SJCRH30 (cell line): ENCODE measurements at regions not wholly inside any gene's neighbourhood (a gene's known extent, or its start where the extent isn't known, plus 50 kb on each side); places are given as distances from the start of the nearest gene placed in this dataset.
"Not testable (repeated sequence)": the region's sequence is repeated elsewhere in the genome, so short reads cannot be mapped to it uniquely, and the experiment has no call there.

ENCODE experiments used
- DNase-seq, 2 experiments: peaks; one replicate each; pipeline ENCODE4 v3.0.0-alpha.2; 2015 to 2020
- H3K27ac ChIP-seq: fragments of 250-450 bp; sonication (Bioruptor Pico); 2 replicates; pipeline ENCODE4 v1.5.1; 2020; ENCODE audit warnings: mild to moderate bottlenecking, moderate library complexity
- H3K27me3 ChIP-seq: fragments of 250-450 bp; sonication (Bioruptor Pico); 2 replicates; pipeline ENCODE4 v1.5.1; 2020; ENCODE audit warnings: mild to moderate bottlenecking, moderate library complexity
- H3K36me3 ChIP-seq: fragments of 250-450 bp; sonication (Bioruptor Pico); 2 replicates; pipeline ENCODE4 v1.5.1; 2020; ENCODE audit warnings: mild to moderate bottlenecking, moderate library complexity
- H3K4me1 ChIP-seq: fragments of 250-450 bp; sonication (Bioruptor Pico); 2 replicates; pipeline ENCODE4 v1.5.1; 2020; ENCODE audit warnings: mild to moderate bottlenecking, moderate library complexity
- H3K4me3 ChIP-seq: fragments of 250-450 bp; sonication (Bioruptor Pico); 2 replicates; pipeline ENCODE4 v1.5.1; 2020; ENCODE audit warnings: mild to moderate bottlenecking, moderate library complexity
- H3K9me3 ChIP-seq: fragments of 250-450 bp; sonication (Bioruptor Pico); replicated peaks from 2 replicates; pipeline ENCODE4 v1.5.1; 2020; ENCODE audit warnings: mild to moderate bottlenecking, moderate library complexity

DNA sequence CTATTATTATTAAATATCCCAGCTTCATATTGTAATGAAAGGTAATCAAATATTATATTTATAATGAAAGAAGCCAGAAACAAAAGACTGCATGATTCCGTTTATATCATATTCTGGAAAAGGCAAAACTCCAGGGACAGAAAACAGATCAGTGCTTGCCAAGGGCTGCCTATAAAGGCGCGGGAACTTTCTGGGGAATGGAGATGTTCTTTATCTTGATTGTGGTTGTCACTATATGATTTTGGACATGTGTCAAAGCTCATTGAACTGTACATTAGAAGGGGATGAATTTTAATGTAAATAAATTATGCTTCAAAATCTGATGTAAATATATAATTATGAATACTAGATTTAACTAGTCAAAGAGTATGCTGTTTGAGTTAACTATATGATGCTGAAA is 115.4 kb upstream of the KRAS start:
- Histone ChIP-seq H3K9me3 (0 out of 2 replicates have a peak, but pooled peaks cover 7% of the 10 kb centered on the region), H3K4me3 (no peak overlapping the region), H3K27me3 (no peaks in the 10 kb centered on the region), H3K4me1 (no peaks in the 10 kb centered on the region; the same call in 1 of the 2 replicates), H3K36me3 (no peaks in the 10 kb centered on the region), H3K27ac (no peak overlapping the region)
- DNase-seq = no peak

DNA sequence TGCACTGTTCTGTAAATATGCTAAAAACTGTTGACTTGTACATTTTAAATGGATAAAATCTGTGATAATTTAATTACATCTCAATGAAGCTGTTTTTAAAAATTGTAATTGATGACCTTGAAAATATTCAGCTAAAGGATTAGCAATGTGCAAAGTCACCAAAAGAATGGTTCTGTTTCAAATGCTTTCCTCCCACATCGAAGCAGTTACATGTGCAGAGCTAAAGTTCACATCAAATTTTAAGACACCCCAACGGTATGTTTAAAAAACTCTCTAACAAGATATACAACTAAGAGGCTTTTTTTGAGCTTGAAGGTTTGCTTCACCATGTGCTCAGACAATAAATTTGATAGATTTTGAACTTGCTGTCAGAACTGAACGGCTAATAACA is 114.6 kb upstream of the KRAS start:
- Histone ChIP-seq H3K27me3 (no peaks in the 10 kb centered on the region), H3K27ac (no peak overlapping the region), H3K4me1 (no peaks in the 10 kb centered on the region; the same call in 1 of the 2 replicates), H3K36me3 (no peaks in the 10 kb centered on the region), H3K9me3 (0 out of 2 replicates have a peak, but pooled peaks cover 7% of the 10 kb centered on the region), H3K4me3 (no peak overlapping the region)
- DNase-seq = no peak

DNA sequence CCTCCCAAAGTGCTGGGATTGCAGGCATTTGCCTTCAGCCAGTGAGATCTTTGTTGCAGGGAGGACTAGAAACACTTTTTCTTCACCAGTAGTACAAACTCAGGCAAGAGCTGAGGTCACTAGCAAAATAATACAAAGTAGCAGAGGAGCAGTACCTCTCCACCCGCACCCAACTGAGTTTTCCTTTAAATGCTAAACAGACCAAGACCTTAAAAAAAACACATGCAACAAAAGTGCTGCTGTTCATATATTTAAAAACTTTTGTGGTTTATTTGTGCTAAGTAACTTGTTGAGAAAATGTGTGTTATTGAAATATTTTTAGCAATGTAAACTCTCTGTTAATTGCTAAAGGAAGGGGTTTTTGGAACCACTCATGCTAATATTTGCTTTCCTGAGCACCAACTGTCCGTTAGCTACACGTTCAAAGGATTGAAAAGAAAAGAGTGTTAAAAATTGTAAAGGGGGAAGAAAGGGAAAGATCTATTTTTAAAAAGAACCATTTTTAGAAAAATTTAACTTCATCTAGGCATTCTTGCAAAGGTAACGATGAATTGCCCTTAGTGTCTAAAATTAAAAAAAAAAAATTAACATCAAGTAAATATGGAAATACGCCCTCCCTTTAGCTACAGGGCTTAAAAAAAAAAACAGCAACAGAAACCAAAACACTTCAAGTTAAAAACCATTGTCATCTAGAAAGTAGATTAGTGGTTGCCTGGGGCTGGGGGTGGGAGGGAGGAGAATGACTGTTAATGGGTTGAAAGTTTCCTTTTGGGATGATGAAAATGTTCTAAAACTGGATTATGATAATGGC is 114.0 kb upstream of the KRAS start:
- H3K4me1 ChIP-seq = no peaks in the 10 kb centered on the region; the same call in 1 of the 2 replicates
- no peaks in the 10 kb centered on the region for H3K36me3 ChIP-seq
- peak in 1 of 2 experiments; percentile 16 for DNase-seq
- H3K9me3 ChIP-seq = 0 out of 2 replicates have a peak, but pooled peaks cover 7% of the 10 kb centered on the region
- H3K27me3 ChIP-seq = no peaks in the 10 kb centered on the region
- no peak overlapping the region for H3K27ac ChIP-seq
- no peak overlapping the region for H3K4me3 ChIP-seq

DNA sequence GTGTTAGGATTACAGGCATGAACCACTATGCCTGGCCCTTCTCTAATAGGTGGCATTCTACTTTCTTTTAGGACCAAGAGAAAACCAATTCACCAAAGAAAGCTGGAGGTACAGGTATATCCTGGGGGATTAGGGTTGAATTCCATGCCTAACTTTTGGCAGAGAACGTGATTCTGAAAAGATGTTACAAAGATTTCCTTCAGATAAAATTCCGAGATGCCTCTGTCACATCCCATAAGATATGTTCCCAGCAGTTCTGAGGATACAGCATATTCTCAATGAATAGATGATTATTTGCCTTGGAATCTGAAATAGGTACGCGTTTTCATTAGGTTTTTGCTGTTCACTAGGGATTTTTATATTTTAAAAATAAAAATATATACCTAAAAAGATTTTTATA is 111.9 kb upstream of the KRAS start:
- no peaks in the 10 kb centered on the region; the same call in 1 of the 2 replicates for H3K4me1 ChIP-seq
- no peaks in the 10 kb centered on the region for H3K36me3 ChIP-seq
- no peaks in the 10 kb centered on the region for H3K27me3 ChIP-seq
- no peak overlapping the region for H3K27ac ChIP-seq
- H3K9me3 ChIP-seq = 0 out of 2 replicates have a peak, but pooled peaks cover 7% of the 10 kb centered on the region
- no peak for DNase-seq
- no peak overlapping the region for H3K4me3 ChIP-seq

DNA sequence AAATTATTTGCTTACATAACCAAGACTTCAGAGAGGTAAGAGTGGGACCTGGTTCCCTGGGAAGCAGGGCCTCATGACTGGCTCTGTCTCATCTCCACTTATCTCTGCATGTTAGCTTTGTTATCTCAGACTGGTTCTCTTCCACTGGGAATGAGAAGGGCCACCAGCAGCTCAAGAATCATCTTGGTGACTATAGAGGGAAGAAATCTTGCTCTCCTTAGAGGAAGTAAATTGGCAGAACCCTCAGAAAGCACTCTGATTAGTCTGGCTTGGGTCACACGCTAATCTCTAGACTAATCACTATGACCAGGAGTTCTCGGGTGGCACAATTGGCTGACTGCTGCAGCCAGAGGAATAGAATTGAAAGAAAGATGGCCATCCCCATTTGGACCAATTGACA is 110.8 kb upstream of the KRAS start:
- Histone ChIP-seq H3K27ac (no peak overlapping the region), H3K36me3 (no peaks in the 10 kb centered on the region), H3K9me3 (0 out of 2 replicates have a peak, but pooled peaks cover 7% of the 10 kb centered on the region), H3K27me3 (no peaks in the 10 kb centered on the region), H3K4me3 (no peak overlapping the region), H3K4me1 (no peaks in the 10 kb centered on the region; the same call in 1 of the 2 replicates)
- no peak for DNase-seq

DNA sequence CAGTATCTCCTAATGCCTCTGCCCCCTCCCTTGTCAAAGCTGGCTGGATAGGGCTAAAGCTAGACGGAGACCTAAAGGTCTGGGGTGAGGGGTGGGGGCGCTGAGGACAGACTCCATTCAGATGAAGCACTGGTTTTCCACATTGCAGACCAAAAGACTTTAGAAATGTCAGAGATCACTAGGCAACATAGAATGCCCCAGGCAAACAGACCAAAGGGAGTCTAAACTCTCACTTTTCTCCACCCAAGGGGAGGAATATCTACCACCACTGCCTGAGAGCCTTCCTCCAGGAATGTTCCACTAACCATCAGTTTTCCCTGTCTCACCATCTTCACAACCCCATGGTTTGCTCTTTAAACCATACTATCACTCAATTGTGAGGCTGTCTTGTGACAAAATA is 106.9 kb upstream of the KRAS start:
- H3K4me3 ChIP-seq = no peak overlapping the region

DNA sequence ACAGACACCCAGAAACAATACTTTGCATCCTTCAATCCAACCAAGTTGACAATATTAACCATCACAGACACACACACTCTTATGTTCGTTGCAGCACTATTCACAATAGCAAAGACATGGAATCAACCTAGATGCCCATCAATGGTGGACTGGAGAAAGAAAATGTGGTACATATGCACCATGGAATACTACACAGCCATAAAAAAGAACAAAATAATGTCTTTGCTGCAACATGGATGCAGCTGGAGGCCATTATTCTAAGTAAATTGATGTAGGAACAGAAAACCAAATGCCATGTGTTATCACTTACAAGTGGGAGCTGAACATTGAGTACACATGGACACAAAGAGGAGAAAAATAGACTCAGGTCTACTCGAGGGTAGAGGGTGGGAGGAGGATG is 102.2 kb upstream of the KRAS start:
- H3K4me3 ChIP-seq, DNase-seq, H3K36me3 ChIP-seq, H3K27me3 ChIP-seq, H3K9me3 ChIP-seq, H3K27ac ChIP-seq, H3K4me1 ChIP-seq: not testable (repeated sequence)

More for the DNA sequence above, 106.9 kb upstream of the KRAS start:
- DNase-seq = no peak
- H3K36me3 ChIP-seq = no peaks in the 10 kb centered on the region
- H3K27me3 ChIP-seq = no peaks in the 10 kb centered on the region
- 0 out of 2 replicates have a peak, but pooled peaks cover 6% of the 10 kb centered on the region for H3K9me3 ChIP-seq
- no peaks in the 10 kb centered on the region for H3K4me1 ChIP-seq
- no peak overlapping the region for H3K27ac ChIP-seq

DNA sequence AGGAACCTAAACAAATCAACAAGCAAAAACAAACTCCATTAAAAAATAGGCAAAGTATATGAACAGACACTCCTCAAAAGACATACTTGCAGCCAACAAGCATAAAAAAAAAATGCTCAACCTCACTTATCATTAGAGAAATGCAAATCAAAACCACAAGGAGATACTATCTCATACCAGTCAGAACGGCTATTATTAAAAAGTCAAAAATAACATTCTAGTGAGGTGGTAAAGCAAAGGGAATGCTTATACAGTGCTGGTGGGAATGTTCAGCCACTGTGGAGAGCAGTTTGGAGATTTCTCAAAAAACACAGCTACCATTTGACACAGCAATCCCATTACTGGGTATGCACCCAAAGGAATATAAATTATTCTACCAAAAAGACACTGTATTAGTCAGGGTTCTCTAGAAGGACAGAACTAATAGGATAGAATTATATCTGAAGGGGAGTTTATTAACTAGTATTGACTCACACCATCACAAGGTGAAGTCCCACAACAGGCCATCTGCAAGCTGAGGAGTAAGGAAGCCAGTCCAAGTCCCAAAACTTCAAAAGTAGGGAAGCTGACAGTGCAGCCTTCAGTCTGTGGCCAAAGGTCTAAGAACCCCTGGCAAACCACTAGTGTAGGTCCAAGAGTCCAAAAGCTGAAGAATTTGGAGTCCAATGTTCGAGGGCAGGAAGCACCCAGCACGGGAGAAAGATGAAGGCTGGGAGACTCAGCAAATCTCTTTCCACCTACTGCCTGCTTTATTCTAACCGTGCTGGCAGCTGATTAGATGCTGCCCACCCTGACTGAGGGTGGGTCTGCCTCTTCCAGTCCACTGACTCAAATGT is 101.6 kb upstream of the KRAS start:
- Histone ChIP-seq H3K27ac (no peak overlapping the region), H3K4me1 (no peaks in the 10 kb centered on the region), H3K36me3 (no peaks in the 10 kb centered on the region), H3K9me3 (0 out of 2 replicates have a peak, but pooled peaks cover 3% of the 10 kb centered on the region), H3K27me3 (no peaks in the 10 kb centered on the region), H3K4me3 (no peak overlapping the region)
- DNase-seq = no peak

DNA sequence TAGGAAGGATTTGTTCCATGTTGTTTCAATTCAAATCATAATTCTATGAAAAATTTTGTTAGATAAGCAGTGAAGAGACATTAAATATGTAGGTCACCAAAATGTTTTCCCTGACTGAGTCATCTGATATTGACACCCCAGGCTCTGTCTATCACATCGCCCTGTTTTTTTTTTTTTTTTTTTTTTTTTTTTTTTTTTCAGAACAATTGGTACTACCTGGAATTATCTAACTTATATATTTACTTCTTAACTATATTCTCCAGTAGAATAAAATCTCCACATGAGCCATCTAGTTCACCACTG is 97.8 kb upstream of the KRAS start:
- Histone ChIP-seq H3K36me3 (no peaks in the 10 kb centered on the region), H3K27me3 (no peaks in the 10 kb centered on the region), H3K27ac (no peak overlapping the region), H3K4me3 (no peak overlapping the region), H3K9me3 (0 out of 2 replicates have a peak, but pooled peaks cover 3% of the 10 kb centered on the region), H3K4me1 (no peaks in the 10 kb centered on the region)
- DNase-seq = no peak

DNA sequence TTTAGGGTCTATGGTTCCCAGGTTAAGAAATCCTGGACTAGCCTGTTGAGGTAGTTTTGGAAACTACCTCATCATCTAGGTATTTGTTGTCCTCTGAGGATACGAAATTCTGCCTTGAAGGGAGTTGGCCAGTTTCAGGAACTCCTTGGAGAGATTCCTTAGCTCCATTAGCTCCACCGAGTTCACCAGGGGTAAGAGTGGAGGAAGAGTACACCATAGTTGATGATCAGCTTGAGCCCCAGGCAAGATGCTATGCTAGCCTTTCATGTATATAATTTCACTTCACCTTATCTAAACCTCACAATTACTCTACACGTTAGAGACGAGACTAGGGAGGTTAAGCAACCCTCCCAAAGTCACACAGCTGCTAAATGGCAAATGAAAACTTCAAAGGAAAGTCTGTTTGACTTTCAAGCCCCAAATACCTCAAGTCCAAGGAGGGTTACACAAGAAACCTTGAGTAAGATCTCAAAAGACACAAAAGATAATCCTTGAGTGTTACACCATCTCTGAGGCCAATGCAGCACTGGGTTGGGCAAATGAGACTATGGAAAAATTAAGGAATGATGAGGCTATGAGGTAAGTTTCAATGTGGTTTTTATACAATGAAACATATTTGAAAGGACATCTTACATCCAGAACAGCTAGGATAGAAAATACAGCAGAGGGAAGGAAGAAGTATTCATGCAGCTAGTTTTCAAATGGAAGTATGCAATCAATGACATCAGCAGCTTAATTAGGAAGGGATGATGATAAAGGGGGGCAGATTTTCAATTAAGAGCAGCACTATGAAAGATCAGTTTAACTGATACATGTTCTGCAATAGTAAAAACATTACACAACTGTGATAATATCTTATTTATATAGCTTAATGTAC is 97.2 kb upstream of the KRAS start:
- no peak for DNase-seq
- no peaks in the 10 kb centered on the region for H3K27me3 ChIP-seq

DNA sequence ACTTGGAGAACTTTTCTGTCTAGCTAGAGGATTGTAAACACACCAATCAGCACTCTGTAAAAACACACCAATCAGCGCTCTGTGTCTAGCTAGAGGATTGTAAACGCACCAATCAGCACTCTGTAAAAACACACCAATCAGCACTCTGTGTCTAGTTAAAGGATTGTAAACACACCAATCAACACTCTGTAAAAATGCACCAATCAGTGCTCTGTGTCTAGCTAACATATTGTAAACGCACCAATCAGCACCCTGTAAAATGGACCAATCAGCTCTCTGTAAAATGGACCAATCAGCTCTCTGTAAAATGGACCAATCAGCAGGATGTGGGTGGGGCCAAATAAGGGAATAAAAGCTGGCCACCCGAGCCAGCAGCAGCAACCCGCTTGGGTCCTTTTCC is 91.1 kb upstream of the KRAS start:
- not testable (repeated sequence) for H3K9me3 ChIP-seq, H3K4me3 ChIP-seq, H3K27me3 ChIP-seq, H3K36me3 ChIP-seq, DNase-seq, H3K4me1 ChIP-seq, H3K27ac ChIP-seq

More for the DNA sequence above, 97.2 kb upstream of the KRAS start:
- H3K4me1 ChIP-seq = no peaks in the 10 kb centered on the region
- H3K4me3 ChIP-seq = no peak overlapping the region
- no peak overlapping the region for H3K27ac ChIP-seq
- H3K36me3 ChIP-seq = no peaks in the 10 kb centered on the region
- 0 out of 2 replicates have a peak, but pooled peaks cover 1% of the 10 kb centered on the region for H3K9me3 ChIP-seq

DNA sequence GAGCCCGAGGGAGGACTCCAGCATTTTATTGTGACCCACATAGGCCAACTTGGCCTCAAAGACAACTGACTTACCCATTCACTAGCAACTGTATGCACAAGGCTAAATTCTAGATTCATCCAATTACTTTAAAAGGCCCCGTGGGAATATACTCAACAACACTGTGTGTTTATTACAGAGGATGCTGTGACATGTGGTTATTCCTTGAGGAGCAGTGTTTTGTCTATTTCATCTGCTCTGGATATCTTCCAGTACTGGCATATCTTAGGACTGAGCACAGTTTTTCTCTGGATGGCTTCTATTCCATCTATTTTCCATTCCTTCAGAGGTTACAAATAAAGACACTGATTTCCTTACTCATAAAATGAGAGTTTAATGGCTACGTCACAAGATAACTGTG is 87.2 kb upstream of the KRAS start:
- H3K27ac ChIP-seq = no peak overlapping the region
- peaks cover 20% of the 10 kb centered on the region for H3K4me1 ChIP-seq
- no peaks in the 10 kb centered on the region for H3K9me3 ChIP-seq
- H3K36me3 ChIP-seq = no peaks in the 10 kb centered on the region
- no peak overlapping the region for H3K4me3 ChIP-seq
- no peak for DNase-seq
- H3K27me3 ChIP-seq = no peaks in the 10 kb centered on the region

DNA sequence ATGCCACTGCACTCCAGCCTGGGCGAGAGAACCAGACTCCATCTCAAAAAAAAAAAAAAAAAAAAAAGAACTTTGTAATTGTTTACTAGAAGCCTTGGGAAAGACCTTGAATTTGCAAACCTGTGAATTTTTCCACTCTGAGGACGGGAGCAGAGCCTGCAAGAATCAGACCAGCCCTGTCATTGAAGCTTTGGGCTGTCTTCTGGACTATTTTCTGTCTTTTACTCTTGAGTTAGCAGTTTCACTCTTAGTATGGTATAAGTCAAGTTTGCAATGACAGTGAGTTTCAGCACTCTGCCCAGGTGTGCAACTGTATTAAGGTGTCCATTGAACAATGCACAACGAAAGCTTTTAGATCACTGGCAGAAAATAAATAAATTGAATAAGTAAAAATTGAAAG is 81.4 kb upstream of the KRAS start:
- no peaks in the 10 kb centered on the region for H3K36me3 ChIP-seq
- H3K4me1 ChIP-seq = peaks cover 20% of the 10 kb centered on the region
- H3K27me3 ChIP-seq = no peaks in the 10 kb centered on the region
- no peaks in the 10 kb centered on the region for H3K9me3 ChIP-seq
- DNase-seq = no peak
- no peak overlapping the region for H3K27ac ChIP-seq
- H3K4me3 ChIP-seq = no peak overlapping the region

DNA sequence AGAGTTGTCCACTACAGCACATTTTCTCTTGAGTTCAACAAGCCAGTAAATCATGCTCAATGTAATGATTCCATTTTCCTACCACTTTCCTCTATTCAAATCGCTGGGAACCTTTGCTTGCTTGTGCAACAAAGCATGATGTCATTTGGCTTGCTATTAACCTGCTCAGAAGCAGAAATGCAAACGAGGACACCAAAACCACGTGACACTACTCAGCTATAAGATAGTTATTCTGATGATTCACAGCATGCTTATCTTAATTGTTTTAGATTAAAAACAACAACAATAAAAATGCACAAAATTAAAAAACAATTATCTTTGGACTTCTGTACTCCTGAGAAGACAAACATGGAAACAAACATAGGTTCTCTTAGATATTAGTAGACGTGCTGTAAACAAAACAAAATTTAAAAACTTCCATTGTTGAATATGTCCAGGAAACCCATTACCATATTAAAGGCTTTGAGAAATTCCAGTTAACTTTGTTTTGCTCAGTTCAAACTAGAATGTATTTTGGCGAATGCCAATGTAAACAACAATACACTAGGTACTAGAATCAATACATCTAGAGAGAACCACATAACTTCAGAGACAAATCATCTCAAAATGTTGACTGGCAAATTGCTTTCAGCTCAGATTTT is 77.5 kb upstream of the KRAS start:
- H3K9me3 ChIP-seq = no peaks in the 10 kb centered on the region
- no peak for DNase-seq

More for the DNA sequence above, 77.5 kb upstream of the KRAS start:
- Histone ChIP-seq H3K36me3 (no peaks in the 10 kb centered on the region), H3K27ac (no peak overlapping the region), H3K27me3 (no peaks in the 10 kb centered on the region), H3K4me1 (peaks cover 7% of the 10 kb centered on the region), H3K4me3 (no peak overlapping the region)
